WTC11 (cell line): ENCODE measurements at regions not wholly inside any gene's neighbourhood (a gene's known extent, or its start where the extent isn't known, plus 50 kb on each side); places are given as distances from the start of the nearest gene placed in this dataset.

ENCODE experiments used
- TEAD4 ChIP-seq: sonication (generic); formaldehyde crosslinking; IDR thresholded peaks from 2 replicates; pipeline ENCODE4 v1.8.0; 2022; ENCODE audit warnings: mild to moderate bottlenecking, missing genetic modification reagents
- TF ChIP-seq, protein P1 (sequence below): sonication (generic); formaldehyde crosslinking; IDR thresholded peaks from 2 replicates; pipeline ENCODE4 v1.8.0; 2022; ENCODE audit warnings: mild to moderate bottlenecking, missing genetic modification reagents
- TF ChIP-seq, protein P2 (sequence below): fragments of 200-600 bp; IDR thresholded peaks from 2 replicates; pipeline ENCODE4 v1.8.0; 2022; ENCODE audit warnings: antibody characterized with exemption
- TF ChIP-seq, protein P3 (sequence below): fragments of 250-450 bp; sonication (Bioruptor Pico); IDR thresholded peaks from 2 replicates; pipeline ENCODE4 v1.9.0; 2021; ENCODE audit warnings: mild to moderate bottlenecking, borderline replicate concordance

DNA sequence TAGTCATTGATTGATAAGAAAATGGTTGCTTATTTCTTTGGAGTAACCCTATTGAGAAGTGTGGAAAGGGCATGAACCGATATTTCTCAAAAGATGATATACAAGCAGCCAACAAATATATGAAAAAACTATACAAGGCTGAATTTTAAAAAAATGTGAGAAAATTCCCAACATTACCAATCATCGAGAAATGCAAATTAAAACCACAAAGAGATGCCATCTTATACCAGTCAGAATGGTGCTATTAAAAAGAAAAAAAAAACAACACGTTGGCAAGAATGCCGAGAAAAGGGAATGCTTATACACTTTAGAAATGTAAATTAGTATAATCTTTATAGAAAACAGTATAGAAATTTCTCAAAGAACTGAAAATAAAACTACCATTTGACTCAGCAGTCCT is 77.7 kb upstream of the ROBO1 start:
- TF ChIP-seq, protein P1, sequence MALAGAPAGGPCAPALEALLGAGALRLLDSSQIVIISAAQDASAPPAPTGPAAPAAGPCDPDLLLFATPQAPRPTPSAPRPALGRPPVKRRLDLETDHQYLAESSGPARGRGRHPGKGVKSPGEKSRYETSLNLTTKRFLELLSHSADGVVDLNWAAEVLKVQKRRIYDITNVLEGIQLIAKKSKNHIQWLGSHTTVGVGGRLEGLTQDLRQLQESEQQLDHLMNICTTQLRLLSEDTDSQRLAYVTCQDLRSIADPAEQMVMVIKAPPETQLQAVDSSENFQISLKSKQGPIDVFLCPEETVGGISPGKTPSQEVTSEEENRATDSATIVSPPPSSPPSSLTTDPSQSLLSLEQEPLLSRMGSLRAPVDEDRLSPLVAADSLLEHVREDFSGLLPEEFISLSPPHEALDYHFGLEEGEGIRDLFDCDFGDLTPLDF (CRISPR knock-in tag), result no peak
- TF ChIP-seq, protein P2, sequence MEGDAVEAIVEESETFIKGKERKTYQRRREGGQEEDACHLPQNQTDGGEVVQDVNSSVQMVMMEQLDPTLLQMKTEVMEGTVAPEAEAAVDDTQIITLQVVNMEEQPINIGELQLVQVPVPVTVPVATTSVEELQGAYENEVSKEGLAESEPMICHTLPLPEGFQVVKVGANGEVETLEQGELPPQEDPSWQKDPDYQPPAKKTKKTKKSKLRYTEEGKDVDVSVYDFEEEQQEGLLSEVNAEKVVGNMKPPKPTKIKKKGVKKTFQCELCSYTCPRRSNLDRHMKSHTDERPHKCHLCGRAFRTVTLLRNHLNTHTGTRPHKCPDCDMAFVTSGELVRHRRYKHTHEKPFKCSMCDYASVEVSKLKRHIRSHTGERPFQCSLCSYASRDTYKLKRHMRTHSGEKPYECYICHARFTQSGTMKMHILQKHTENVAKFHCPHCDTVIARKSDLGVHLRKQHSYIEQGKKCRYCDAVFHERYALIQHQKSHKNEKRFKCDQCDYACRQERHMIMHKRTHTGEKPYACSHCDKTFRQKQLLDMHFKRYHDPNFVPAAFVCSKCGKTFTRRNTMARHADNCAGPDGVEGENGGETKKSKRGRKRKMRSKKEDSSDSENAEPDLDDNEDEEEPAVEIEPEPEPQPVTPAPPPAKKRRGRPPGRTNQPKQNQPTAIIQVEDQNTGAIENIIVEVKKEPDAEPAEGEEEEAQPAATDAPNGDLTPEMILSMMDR, result no peak
- TF ChIP-seq, protein P3, sequence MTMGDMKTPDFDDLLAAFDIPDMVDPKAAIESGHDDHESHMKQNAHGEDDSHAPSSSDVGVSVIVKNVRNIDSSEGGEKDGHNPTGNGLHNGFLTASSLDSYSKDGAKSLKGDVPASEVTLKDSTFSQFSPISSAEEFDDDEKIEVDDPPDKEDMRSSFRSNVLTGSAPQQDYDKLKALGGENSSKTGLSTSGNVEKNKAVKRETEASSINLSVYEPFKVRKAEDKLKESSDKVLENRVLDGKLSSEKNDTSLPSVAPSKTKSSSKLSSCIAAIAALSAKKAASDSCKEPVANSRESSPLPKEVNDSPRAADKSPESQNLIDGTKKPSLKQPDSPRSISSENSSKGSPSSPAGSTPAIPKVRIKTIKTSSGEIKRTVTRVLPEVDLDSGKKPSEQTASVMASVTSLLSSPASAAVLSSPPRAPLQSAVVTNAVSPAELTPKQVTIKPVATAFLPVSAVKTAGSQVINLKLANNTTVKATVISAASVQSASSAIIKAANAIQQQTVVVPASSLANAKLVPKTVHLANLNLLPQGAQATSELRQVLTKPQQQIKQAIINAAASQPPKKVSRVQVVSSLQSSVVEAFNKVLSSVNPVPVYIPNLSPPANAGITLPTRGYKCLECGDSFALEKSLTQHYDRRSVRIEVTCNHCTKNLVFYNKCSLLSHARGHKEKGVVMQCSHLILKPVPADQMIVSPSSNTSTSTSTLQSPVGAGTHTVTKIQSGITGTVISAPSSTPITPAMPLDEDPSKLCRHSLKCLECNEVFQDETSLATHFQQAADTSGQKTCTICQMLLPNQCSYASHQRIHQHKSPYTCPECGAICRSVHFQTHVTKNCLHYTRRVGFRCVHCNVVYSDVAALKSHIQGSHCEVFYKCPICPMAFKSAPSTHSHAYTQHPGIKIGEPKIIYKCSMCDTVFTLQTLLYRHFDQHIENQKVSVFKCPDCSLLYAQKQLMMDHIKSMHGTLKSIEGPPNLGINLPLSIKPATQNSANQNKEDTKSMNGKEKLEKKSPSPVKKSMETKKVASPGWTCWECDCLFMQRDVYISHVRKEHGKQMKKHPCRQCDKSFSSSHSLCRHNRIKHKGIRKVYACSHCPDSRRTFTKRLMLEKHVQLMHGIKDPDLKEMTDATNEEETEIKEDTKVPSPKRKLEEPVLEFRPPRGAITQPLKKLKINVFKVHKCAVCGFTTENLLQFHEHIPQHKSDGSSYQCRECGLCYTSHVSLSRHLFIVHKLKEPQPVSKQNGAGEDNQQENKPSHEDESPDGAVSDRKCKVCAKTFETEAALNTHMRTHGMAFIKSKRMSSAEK (CRISPR knock-in tag), result no peak
- no peak for TF ChIP-seq TEAD4 (CRISPR knock-in tag)
